SH-SY5Y (cell line): ENCODE measurements at regions not wholly inside any gene's neighbourhood (a gene's known extent, or its start where the extent isn't known, plus 50 kb on each side); places are given as distances from the start of the nearest gene placed in this dataset.

Experiments used
- GATA2 ChIP-seq: IDR thresholded peaks from 2 replicates; pipeline ENCODE4 v1.6.1; 2011; ENCODE audit warnings: mild to moderate bottlenecking, low read depth, low read length
- GATA3 ChIP-seq: IDR thresholded peaks from 2 replicates; pipeline ENCODE4 v1.6.1; 2011; ENCODE audit warnings: low read depth, mild to moderate bottlenecking, low read length, moderate library complexity

- no peak for TF ChIP-seq GATA2
- TF ChIP-seq GATA3 = no peak
Measured at GRCh38 chr9:28662675-28663074, 1089.4 kb upstream of the C9orf72 start.
